Pancreas (tissue), 10 donors: ENCODE measurements at regions not wholly inside any gene's neighbourhood (a gene's known extent, or its start where the extent isn't known, plus 50 kb on each side); places are given as distances from the start of the nearest gene placed in this dataset.

Experiments
- ATAC-seq, 4 donors: fragments of 200-7000 bp; cut with Tn5 transposase; one replicate each; pipeline versions ENCODE4 v1.8.0 to v1.9.1; 2020; ENCODE audit warnings: mild to moderate bottlenecking in 4 of 4, moderate library complexity in 4 of 4
- DNase-seq, 6 donors: peaks; one replicate each; pipeline ENCODE4 v3.0.0-alpha.2; 2020
- FAIRE-seq: peaks from 2 replicates; lab custom pipeline; 2012; peaks lifted over from hg19 to GRCh38; lab: Jason Lieb, UNC
- H3K27ac ChIP-seq, 4 donors: fragments of 200-600 bp; sonication (generic); 1 replicate in 3 of 4; 2 replicates in 1 of 4; pipeline versions ENCODE4 v1.5.0 to v1.8.0; 2020
- H3K27me3 ChIP-seq, 4 donors: fragments of 200-600 bp; one replicate each; pipeline ENCODE4 v1.8.0; 2021
- H3K36me3 ChIP-seq, 3 donors: fragments of 200-600 bp; sonication (generic) in 1 of 3; one replicate each; pipeline versions ENCODE4 v1.5.0 to v1.8.0; 2020 to 2021
- H3K4me1 ChIP-seq, 3 donors: fragments of 200-600 bp; one replicate each; pipeline ENCODE4 v1.8.0; 2021
- H3K4me3 ChIP-seq, 4 donors: fragments of 200-600 bp; sonication (generic) in 2 of 4; one replicate each; pipeline versions ENCODE4 v1.5.0 to v1.8.0; 2020 to 2021
- H3K9me3 ChIP-seq, 4 donors: fragments of 200-600 bp; one replicate each; pipeline ENCODE4 v1.8.0; 2021
- CTCF ChIP-seq, 4 donors: fragments of 200-600 bp; sonication (generic) in 3 of 4; IDR thresholded peaks; one replicate each; pipeline versions ENCODE4 v1.5.0 to v1.8.0; 2021; ENCODE audit warnings: antibody characterized with exemption in 4 of 4
- WGBS, 2 donors: extraction: QIAGEN DNeasy Blood & Tissue Kit; methylation state at CpG; one replicate each; pipeline ENCODE4 v1.1.7; 2013; 5-methylcytosine and 5-hydroxymethylcytosine counted together
- intact Hi-C, 3 donors: fragments of 100-400 bp; cut with DNase I; formaldehyde crosslinking; loops; one replicate each; pipeline versions ENCODE4 v1.11.1 to v1.14.2; 2022
- donor health status: healthy with polysubstance abuse.
- donor health status: DM: no; HTN: no; CAD: no; lungs with moderate emphysema.
- donor health status: DM: no; HTN: no; CAD: no.
- donor health status: control.
- donor health status: control.
- donor health status: Bipolar disorder and iron deficiency.
- donor health status: DM: yes; HTN: yes; CAD: no.
- donor health status: DM: no; HTN: no; CAD: no.
- donor health status: DM: no; HTN: no; CAD: no.
- donor health status: DM: yes; HTN: yes; CAD: no.

- Histone ChIP-seq H3K27ac (no peak overlapping the region), H3K4me3 (no peak overlapping the region), H3K36me3 (no peaks in the 10 kb centered on the region), H3K4me1 (no peaks in the 10 kb centered on the region), H3K9me3 (no peaks in the 10 kb centered on the region), H3K27me3 (no peaks in the 10 kb centered on the region)
- 22 to 34% methylated on average over 4 of the region's 4 CpGs for WGBS, 2 donors
- no peak for FAIRE-seq
- peak in 2 of 4 donors; percentile 35 to 55 for ATAC-seq
- no peak for TF ChIP-seq CTCF (IDR thresholded peaks at IDR 0.05)
- DNase-seq: no peak
- intact Hi-C loops: no loop called here
Measured at GRCh38 chr18:68456985-68457384, 257.9 kb downstream of the TMX3 start.

DNA sequence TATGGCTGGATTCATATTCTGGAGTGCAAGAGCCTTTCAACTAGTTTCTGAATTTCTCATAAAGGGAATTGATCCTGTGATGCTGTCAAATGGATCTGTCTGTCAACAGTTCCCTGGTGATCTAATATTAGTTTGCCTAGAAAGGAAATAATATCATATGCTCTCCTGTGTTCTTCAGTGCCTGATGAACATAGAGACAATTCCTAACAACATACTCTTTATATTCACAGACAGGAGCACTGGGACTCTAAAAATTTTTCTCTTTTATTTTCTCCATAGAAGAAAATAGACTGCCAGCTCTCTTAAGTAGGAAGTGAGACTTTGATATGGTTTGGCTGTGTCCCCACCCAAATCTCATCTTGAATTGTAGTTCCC, 259.7 kb downstream of the TMX3 start:
- no peaks in the 10 kb centered on the region for H3K27me3 ChIP-seq
- no peak overlapping the region for H3K27ac ChIP-seq
- TF ChIP-seq CTCF (IDR thresholded peaks at IDR 0.05): no peak
- no peaks in the 10 kb centered on the region for H3K36me3 ChIP-seq
- FAIRE-seq: no peak
- H3K4me3 ChIP-seq: no peak overlapping the region
- H3K4me1 ChIP-seq: no peaks in the 10 kb centered on the region
- H3K9me3 ChIP-seq: no peaks in the 10 kb centered on the region
- no peak for ATAC-seq
- intact Hi-C loops: no loop called here
- no peak for DNase-seq

DNA sequence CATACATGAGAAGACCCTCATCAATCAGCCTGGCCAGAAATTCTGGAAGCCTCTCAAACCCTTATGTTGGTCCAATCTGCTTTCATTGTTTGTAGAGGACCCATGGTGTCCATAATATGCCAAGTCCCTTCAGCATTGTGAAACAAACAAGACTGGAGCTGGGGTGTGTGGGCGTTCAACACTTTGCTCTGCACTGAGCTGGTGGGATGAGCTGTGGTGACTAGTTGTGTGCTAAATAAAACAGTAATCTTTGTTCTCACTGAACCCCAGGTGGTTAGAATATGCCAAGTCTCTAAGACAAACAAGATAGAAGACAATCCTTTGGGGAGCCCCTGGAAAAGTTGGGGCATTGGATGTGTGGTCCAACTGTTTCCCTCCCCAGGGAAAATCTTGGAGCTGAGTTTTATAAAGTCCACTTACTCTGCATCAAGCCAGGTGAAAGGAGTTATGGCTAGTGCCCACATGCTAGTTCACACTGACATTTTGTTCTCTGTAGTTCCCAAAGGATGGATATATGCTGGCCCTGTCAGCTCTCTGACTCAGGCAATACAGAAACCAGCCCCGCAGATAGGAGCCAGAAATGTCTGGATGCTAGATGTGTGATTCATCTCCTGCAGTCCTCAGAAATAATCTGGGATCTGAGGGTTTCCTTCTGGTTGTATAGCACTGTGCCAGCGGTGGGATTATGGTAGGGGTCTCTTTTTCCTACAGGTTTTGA, 260.2 kb downstream of the TMX3 start:
- Histone ChIP-seq H3K27me3 (no peaks in the 10 kb centered on the region), H3K27ac (no peak overlapping the region), H3K9me3 (no peaks in the 10 kb centered on the region), H3K36me3 (no peaks in the 10 kb centered on the region), H3K4me1 (no peaks in the 10 kb centered on the region), H3K4me3 (no peak overlapping the region)
- no peak for TF ChIP-seq CTCF (IDR thresholded peaks at IDR 0.05)
- 62 to 78% methylated on average over 3 of the region's 3 CpGs for whole genome bisulfite sequencing, 2 donors
- intact Hi-C loops: no loop called here
- DNase-seq (no peak), ATAC-seq (peak in 1 of 4 donors; percentile 42), FAIRE-seq (no peak)

DNA sequence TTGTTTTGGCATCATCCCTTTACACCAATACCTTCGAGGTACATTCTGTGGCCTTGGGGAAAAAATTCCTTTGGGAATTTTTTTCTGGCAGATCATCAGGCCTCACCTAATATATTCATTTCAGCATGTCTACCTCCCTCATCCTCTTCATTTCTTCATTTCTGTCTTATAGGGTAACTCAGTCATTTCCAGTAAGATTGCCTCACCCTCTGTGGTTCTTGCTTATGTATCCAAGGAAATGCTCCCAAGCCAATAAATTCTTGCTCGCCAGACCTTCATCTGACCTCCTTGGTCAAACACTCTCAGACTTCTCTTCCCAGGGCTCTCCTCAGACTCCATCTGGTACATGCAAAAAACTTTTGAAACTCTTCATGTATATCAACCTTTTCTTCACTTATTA, 265.6 kb downstream of the TMX3 start:
- Histone ChIP-seq H3K36me3 (no peaks in the 10 kb centered on the region), H3K9me3 (no peaks in the 10 kb centered on the region), H3K27ac (no peak overlapping the region), H3K27me3 (no peaks in the 10 kb centered on the region), H3K4me1 (no peaks in the 10 kb centered on the region), H3K4me3 (no peak overlapping the region)
- ATAC-seq (peak in 1 of 4 donors; percentile 50), DNase-seq (no peak), FAIRE-seq (no peak)
- no peak for TF ChIP-seq CTCF (IDR thresholded peaks at IDR 0.05)
- intact Hi-C loops: no loop called here
- WGBS, 2 donors: 60 to 67% methylated on average over 2 of the region's 2 CpGs

DNA sequence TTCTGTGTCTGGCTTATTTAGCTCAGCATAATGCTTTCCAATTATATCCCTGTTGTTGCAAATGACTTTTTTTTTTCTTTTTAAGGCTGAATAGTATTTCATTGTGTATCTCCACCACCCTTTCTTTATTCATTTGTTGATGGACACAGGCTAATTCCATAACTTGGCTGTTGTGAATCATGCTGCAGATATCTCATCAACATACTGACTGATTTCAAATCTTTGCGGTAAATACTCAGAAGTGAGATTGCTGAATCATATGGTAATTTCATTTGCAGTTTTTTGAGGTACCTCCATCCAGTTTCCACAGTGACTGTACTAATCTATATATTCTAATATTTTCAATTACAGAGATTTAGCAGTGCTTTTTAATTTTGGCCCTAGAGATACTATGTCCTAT, 266.2 kb downstream of the TMX3 start:
- no peaks in the 10 kb centered on the region for H3K36me3 ChIP-seq
- no peaks in the 10 kb centered on the region for H3K9me3 ChIP-seq
- H3K4me3 ChIP-seq: no peak overlapping the region
- no peaks in the 10 kb centered on the region for H3K27me3 ChIP-seq
- WGBS, 2 donors: 95 to 98% methylated on average over 1 of the region's 1 CpG
- no peak for TF ChIP-seq CTCF (IDR thresholded peaks at IDR 0.05)
- ATAC-seq (no peak), DNase-seq (no peak), FAIRE-seq (no peak)
- no peak overlapping the region for H3K27ac ChIP-seq
- H3K4me1 ChIP-seq: no peaks in the 10 kb centered on the region
- intact Hi-C loops: no loop called here
